Omental fat pad (tissue), 3 donors: ENCODE measurements at regions not wholly inside any gene's neighbourhood (a gene's known extent, or its start where the extent isn't known, plus 50 kb on each side); places are given as distances from the start of the nearest gene placed in this dataset.

Experiments used
- ATAC-seq: fragments of 150-250 bp; one replicate; pipeline ENCODE4 v1.9.1; 2016; ENCODE audit warnings: mild to moderate bottlenecking, moderate library complexity; ENCODE audit not compliant: low FRiP score
- DNase-seq: peaks from one replicate; pipeline ENCODE4 v3.0.0-alpha.2; 2019; ENCODE audit warnings: low spot score
- TF ChIP-seq, protein P1 (sequence below), 3 donors: fragments of 450-650 bp; IDR thresholded peaks; one replicate each; pipeline ENCODE4 v1.5.1; 2016 to 2017; ENCODE audit warnings: antibody characterized with exemption in 3 of 3, mild to moderate bottlenecking in 3 of 3, moderate library complexity in 2 of 3

DNA sequence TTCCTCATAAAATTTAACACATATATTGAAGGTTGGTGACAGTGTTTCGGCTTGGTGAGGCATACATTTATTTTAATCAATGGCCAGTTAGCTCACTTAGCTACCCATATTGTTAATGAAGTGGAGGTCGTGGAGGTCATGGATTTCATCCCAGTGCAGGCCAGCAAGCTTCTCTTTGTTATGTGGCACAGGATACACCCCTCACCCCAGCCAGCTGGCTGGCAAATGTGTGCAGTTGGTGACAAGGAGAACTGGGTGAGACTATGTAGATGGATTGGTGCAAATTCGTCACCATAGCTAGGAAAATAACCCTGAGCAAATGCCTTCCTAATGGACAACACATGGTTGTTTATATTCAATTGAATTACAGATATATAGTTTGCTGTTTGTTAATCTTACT is 50.5 kb upstream of the FOXP2 start:
- TF ChIP-seq, protein P1, sequence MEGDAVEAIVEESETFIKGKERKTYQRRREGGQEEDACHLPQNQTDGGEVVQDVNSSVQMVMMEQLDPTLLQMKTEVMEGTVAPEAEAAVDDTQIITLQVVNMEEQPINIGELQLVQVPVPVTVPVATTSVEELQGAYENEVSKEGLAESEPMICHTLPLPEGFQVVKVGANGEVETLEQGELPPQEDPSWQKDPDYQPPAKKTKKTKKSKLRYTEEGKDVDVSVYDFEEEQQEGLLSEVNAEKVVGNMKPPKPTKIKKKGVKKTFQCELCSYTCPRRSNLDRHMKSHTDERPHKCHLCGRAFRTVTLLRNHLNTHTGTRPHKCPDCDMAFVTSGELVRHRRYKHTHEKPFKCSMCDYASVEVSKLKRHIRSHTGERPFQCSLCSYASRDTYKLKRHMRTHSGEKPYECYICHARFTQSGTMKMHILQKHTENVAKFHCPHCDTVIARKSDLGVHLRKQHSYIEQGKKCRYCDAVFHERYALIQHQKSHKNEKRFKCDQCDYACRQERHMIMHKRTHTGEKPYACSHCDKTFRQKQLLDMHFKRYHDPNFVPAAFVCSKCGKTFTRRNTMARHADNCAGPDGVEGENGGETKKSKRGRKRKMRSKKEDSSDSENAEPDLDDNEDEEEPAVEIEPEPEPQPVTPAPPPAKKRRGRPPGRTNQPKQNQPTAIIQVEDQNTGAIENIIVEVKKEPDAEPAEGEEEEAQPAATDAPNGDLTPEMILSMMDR (IDR thresholded peaks at IDR 0.05) = no peak
- no peak for DNase-seq
- ATAC-seq = no peak

DNA sequence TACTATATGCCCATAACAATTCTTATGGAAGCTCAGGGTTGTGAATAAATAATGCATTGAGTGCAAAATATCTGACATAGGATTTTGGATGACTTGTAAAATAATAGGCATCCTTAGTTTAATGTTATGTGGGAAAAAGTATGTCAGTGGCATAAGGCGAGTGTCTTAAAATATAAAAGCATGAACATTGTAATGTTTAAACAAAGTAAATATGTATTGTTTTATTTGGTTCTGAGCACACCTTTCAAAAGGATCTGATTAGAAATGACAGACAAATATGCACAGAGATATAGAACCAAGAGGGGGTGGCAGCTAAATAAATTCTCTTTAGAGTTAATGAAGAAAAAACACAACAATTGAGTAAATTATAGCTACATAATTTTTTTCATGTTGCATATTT is 51.3 kb upstream of the FOXP2 start:
- DNase-seq (no peak), ATAC-seq (no peak)
- TF ChIP-seq, protein P1 (IDR thresholded peaks at IDR 0.05) = no peak

DNA sequence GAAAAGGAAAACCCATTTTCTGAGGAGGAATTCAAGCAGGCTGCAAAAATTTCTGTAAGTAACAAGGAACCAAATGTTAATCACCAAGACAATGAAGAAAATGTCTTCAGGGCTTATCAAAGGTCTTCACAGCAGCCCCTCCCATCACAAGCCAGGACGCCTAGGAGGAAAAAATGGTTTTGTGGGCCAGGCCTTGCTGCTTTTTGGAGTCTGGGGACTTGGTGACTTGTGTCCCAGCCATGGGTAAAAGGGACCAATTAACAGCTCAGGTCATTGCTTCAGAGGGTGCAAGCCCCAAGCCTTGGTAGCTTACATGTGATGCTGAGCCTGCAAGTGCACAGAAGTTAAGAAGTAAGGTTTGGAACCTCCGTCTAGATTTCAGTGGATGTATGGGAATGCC is 55.7 kb upstream of the FOXP2 start:
- TF ChIP-seq, protein P1 (IDR thresholded peaks at IDR 0.05) = no peak
- DNase-seq (no peak), ATAC-seq (no peak)

DNA sequence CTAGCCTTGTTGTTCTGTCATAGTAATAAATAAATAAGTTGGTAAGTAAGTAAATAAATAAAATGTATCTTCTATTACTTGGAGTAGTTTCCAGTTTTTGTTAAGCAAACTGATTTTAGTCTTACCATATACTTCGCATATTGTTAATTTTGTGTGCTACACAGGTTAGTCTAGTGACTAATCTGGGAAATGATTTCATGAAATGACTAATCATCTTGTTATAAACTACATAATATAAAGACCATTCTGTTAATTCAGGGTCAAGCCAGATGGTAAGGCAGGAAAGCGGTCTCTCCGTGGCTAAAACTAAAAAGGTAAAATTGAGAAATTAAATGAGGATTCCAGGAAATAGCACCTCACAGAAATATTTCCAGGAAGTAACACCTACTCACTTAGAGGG is 58.5 kb upstream of the FOXP2 start:
- TF ChIP-seq, protein P1 (IDR thresholded peaks at IDR 0.05) = no peak
- DNase-seq (no peak), ATAC-seq (no peak)

DNA sequence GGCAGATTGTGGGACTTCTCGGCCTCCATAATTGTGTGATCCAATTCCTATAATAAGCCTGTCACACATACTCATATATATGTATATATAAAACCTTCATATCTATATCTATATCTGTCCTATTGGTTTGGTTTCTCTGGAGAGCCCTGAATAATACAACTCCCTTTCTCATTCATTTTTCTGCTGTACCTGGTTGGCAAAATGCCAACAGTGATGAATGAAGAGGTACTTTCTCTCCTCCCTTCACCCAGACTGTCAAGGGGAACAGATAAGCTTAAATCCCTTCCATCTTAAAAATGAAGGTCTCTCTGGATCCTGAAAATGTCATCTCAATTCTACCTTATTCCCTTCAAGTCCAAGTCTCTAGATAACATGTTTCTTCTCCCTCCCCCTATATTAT is 60.3 kb upstream of the FOXP2 start:
- no peak for DNase-seq
- ATAC-seq = no peak
- TF ChIP-seq, protein P1 (IDR thresholded peaks at IDR 0.05) = no peak

DNA sequence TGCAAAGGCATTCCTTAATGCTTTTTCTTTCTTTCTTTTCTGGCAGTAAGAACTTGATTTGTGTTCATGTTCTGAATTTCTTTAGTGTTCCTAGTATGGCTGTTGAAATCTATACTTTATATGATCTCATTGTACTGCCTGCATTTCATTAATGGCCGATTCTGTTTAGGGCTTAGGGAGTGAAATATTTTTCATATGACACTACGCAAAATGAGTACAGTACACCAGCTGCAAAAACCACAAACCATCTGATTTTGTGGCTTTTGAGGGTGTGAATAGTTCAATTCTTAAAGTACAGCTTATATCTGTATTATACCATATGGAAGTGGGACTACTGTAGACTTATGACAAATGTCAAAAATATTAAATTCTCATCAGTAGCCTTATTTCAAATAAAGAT is 69.1 kb upstream of the FOXP2 start:
- TF ChIP-seq, protein P1 (IDR thresholded peaks at IDR 0.05) = no peak
- DNase-seq (no peak), ATAC-seq (no peak)

DNA sequence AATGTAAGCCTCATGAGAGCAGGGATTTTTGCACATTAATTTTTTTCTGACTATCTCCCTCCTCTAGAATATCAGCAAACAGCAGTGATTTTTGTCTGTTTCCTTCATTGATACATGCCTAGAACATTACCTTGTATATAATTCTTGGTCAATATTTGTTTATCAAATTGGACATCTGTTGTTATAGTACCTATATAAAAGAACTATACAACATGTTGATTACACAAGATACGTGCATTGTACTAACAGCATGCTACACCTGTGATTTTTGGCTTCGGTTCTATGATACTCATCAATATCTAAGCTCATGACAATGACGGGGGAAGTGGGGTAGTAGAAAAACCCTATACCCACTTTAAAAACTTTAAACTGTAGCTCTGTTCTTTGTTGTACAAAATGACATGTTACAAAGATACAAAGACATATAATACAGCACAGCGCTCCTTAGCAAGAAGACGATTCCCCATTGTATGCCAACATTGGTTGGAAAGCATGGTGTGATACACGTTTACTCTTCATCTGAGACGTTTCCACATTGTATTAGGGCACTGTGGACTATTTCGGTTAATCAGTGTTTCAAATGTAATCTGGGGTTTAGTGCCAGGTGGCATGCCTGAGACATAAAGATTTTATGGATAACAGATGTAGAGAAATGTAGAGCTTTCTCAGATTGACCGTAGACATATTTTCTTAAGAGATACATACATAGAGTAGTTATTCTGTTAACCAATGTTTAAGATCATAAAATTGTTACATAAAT is 70.5 kb upstream of the FOXP2 start:
- no peak for ATAC-seq
- TF ChIP-seq, protein P1 (IDR thresholded peaks at IDR 0.05) = no peak
- DNase-seq = no peak
